Activated T-helper 17 cell treated with anti-CD3 and anti-CD28 coated beads, Interleukin-2, amount 50 U/mL, for 72 hours (primary cell): ENCODE measurements at regions not wholly inside any gene's neighbourhood (a gene's known extent, or its start where the extent isn't known, plus 50 kb on each side); places are given as distances from the start of the nearest gene placed in this dataset.

ENCODE experiments used
- ATAC-seq: fragments of 150-1000 bp; cut with Tn5 transposase; replicated peaks from 2 replicates; pipeline ENCODE4 v1.10.0; 2021; ENCODE audit warnings: mild to moderate bottlenecking, moderate library complexity
- H3K27ac Mint-ChIP-seq: one replicate; pipeline ENCODE4 v1.8.0; 2022; ENCODE audit warnings: mixed read lengths
- H3K27me3 Mint-ChIP-seq: one replicate; pipeline ENCODE4 v1.8.0; 2022; ENCODE audit warnings: mixed read lengths
- H3K36me3 Mint-ChIP-seq: one replicate; pipeline ENCODE4 v1.8.0; 2022; ENCODE audit warnings: low read depth, mild to moderate bottlenecking, mixed read lengths
- H3K4me1 Mint-ChIP-seq: one replicate; pipeline ENCODE4 v1.8.0; 2022; ENCODE audit warnings: mixed read lengths
- H3K4me3 Mint-ChIP-seq: one replicate; pipeline ENCODE4 v1.8.0; 2022; ENCODE audit warnings: mild to moderate bottlenecking, mixed read lengths
- H3K9me3 Mint-ChIP-seq: one replicate; pipeline ENCODE4 v1.8.0; 2022; ENCODE audit warnings: mixed read lengths

GRCh38 chr3:14278799-14279625, 100.4 kb downstream of the LSM3 start:
- H3K36me3 Mint-ChIP-seq: no peaks in the 10 kb centered on the region
- H3K9me3 Mint-ChIP-seq: no peaks in the 10 kb centered on the region
- no peak for ATAC-seq
- H3K27me3 Mint-ChIP-seq: peaks cover 4% of the 10 kb centered on the region
- H3K4me3 Mint-ChIP-seq: no peak overlapping the region
- H3K4me1 Mint-ChIP-seq: no peaks in the 10 kb centered on the region
- no peak overlapping the region for H3K27ac Mint-ChIP-seq

- ATAC-seq: no peak
- peaks cover 4% of the 10 kb centered on the region for H3K27me3 Mint-ChIP-seq
- no peak overlapping the region for H3K27ac Mint-ChIP-seq
- no peaks in the 10 kb centered on the region for H3K9me3 Mint-ChIP-seq
- no peak overlapping the region for H3K4me3 Mint-ChIP-seq
- no peaks in the 10 kb centered on the region for H3K4me1 Mint-ChIP-seq
- no peaks in the 10 kb centered on the region for H3K36me3 Mint-ChIP-seq
Observed at GRCh38 chr3:14279626-14280061, 101.0 kb downstream of the LSM3 start.

DNA sequence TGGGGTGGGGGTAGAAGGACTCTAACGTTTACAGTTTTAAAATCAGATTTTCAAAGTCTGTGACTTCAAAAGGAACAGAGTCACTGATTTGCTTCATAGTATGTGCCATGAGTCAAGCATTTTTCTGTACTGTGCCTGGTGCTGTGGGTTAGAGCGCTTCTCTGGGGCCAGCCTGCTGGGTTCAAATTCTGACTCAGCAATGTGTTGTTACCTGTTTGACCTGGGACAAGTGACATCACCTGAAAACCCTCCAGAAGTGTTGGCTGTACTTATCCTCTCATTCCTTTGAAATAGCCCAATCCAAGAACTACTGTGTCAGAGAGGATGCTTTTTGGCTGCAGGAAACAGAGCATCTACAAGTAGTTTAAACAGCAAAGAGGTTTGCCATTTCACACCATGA, 101.7 kb downstream of the LSM3 start:
- no peaks in the 10 kb centered on the region for H3K36me3 Mint-ChIP-seq
- no peaks in the 10 kb centered on the region for H3K9me3 Mint-ChIP-seq
- no peak overlapping the region for H3K4me3 Mint-ChIP-seq
- ATAC-seq: no peak
- no peak overlapping the region for H3K27ac Mint-ChIP-seq
- peaks cover 4% of the 10 kb centered on the region for H3K27me3 Mint-ChIP-seq
- no peaks in the 10 kb centered on the region for H3K4me1 Mint-ChIP-seq

GRCh38 chr3:14281053-14281452, 102.4 kb downstream of the LSM3 start:
- ATAC-seq: no peak
- Mint-ChIP-seq H3K36me3 (no peaks in the 10 kb centered on the region), H3K4me3 (no peak overlapping the region), H3K9me3 (no peaks in the 10 kb centered on the region), H3K4me1 (no peaks in the 10 kb centered on the region), H3K27me3 (peaks cover 4% of the 10 kb centered on the region), H3K27ac (no peak overlapping the region)

DNA sequence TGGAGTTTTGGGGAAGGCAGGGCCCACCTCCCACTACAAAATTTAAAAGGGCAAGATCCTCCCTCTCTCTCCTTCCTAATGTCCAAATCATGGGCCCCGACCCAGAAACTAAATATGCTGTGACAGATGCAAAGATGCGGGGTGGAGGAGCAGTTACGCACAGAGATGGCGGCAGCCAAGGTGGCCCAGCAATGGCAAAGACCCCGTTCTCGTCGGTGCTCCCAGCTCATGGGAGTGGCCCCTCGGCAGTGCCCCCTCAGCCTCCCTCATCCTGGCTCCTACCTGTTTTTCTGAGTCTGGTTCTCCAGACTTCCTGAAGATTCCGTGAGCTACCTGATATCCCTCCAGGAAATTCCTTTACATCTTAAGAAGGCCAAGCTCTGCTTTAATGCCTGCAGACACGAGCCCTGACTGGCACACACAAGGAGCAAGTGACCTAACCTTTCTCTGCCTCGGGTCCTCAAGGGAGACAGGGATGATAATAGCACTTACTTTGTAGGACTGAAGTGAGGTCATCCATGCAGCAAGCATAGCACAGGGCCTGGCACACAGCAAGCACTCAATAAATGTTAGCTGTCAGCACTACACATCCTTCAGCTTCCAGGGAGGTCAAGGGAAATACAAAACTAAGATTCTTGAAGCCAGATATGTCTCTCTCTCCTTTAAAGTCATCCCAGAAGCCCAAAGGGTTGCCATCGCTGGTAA, 103.5 kb downstream of the LSM3 start:
- Mint-ChIP-seq H3K4me3 (no peak overlapping the region), H3K27me3 (peaks cover 4% of the 10 kb centered on the region), H3K27ac (no peak overlapping the region), H3K36me3 (no peaks in the 10 kb centered on the region), H3K9me3 (no peaks in the 10 kb centered on the region), H3K4me1 (no peaks in the 10 kb centered on the region)
- ATAC-seq: no peak

- H3K4me3 Mint-ChIP-seq: no peak overlapping the region
- no peaks in the 10 kb centered on the region for H3K4me1 Mint-ChIP-seq
- ATAC-seq: no peak
- no peaks in the 10 kb centered on the region for H3K9me3 Mint-ChIP-seq
- H3K27ac Mint-ChIP-seq: no peak overlapping the region
- no peaks in the 10 kb centered on the region for H3K27me3 Mint-ChIP-seq
- no peaks in the 10 kb centered on the region for H3K36me3 Mint-ChIP-seq
Observed at GRCh38 chr3:14282706-14283075, 104.1 kb downstream of the LSM3 start.

- no peak overlapping the region for H3K27ac Mint-ChIP-seq
- no peaks in the 10 kb centered on the region for H3K9me3 Mint-ChIP-seq
- ATAC-seq: no peak
- no peak overlapping the region for H3K4me3 Mint-ChIP-seq
- no peaks in the 10 kb centered on the region for H3K4me1 Mint-ChIP-seq
- H3K36me3 Mint-ChIP-seq: no peaks in the 10 kb centered on the region
- no peaks in the 10 kb centered on the region for H3K27me3 Mint-ChIP-seq
Observed at GRCh38 chr3:14283092-14283812, 104.6 kb downstream of the LSM3 start.

DNA sequence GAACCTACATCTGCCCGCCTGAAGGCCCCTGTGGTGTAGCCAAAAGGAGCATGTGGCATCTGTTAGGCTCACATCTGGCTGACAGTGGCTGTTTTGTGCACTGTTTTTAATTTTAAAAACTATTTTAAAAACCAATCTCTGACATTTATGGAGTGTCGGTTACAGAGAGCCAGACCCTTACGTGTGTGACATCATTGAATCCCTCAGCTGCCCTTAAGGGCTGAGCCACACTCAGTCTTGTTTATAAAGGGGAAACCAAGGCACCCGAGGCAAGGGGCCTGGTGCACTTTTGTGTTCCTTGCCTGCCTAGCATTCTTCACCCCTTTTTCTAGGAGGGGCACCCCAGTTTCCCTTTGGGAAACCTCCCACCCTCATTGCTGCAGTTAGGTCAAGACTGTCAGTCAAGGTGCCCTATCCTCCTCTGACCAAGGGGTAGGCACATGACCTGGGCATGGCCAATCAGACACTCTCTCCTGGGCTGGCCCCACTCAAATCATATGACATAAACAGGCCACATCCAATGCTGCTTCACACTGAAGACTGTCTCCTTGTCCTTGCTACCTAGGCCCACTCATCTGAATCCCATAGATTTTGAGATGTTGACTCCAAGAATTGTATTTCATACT, 105.3 kb downstream of the LSM3 start:
- Mint-ChIP-seq H3K27ac (no peak overlapping the region), H3K36me3 (no peaks in the 10 kb centered on the region), H3K4me3 (no peak overlapping the region), H3K4me1 (no peaks in the 10 kb centered on the region), H3K9me3 (no peaks in the 10 kb centered on the region), H3K27me3 (peaks cover 3% of the 10 kb centered on the region)
- ATAC-seq: no peak

GRCh38 chr3:14284694-14285547, 106.3 kb downstream of the LSM3 start:
- H3K36me3 Mint-ChIP-seq: no peaks in the 10 kb centered on the region
- no peaks in the 10 kb centered on the region for H3K4me1 Mint-ChIP-seq
- no peak overlapping the region for H3K27ac Mint-ChIP-seq
- no peaks in the 10 kb centered on the region for H3K9me3 Mint-ChIP-seq
- peaks cover 3% of the 10 kb centered on the region for H3K27me3 Mint-ChIP-seq
- no peak overlapping the region for H3K4me3 Mint-ChIP-seq
- no peak for ATAC-seq

DNA sequence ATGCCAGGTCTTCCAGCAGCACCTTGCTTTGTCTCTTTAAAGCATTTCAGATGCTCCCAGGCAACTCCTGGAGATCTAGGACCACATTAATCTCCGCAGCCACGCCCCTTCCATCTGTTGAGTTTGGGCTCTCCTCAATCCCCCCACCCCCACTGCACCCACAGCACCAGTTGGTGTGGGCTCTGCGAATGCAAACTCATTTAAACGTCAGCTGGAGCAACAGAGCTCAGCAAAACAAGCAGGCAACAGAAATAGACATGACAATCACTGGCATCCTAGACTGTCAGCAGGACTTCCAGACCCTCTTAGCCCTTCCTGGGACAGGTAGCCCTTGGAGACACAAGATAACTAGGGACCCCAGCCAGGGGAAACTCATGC, 106.9 kb downstream of the LSM3 start:
- H3K4me1 Mint-ChIP-seq: no peaks in the 10 kb centered on the region

GRCh38 chr3:14286887-14287500, 108.4 kb downstream of the LSM3 start:
- Mint-ChIP-seq H3K36me3 (no peaks in the 10 kb centered on the region), H3K4me3 (no peak overlapping the region), H3K27me3 (peaks cover 3% of the 10 kb centered on the region), H3K27ac (no peak overlapping the region), H3K9me3 (no peaks in the 10 kb centered on the region), H3K4me1 (no peaks in the 10 kb centered on the region)
- no peak for ATAC-seq

More for the DNA sequence above, 106.9 kb downstream of the LSM3 start:
- Mint-ChIP-seq H3K36me3 (no peaks in the 10 kb centered on the region), H3K27me3 (peaks cover 3% of the 10 kb centered on the region), H3K9me3 (no peaks in the 10 kb centered on the region), H3K4me3 (no peak overlapping the region), H3K27ac (no peak overlapping the region)
- ATAC-seq: no peak

GRCh38 chr3:14288177-14288788, 109.7 kb downstream of the LSM3 start:
- H3K27ac Mint-ChIP-seq: no peak overlapping the region
- ATAC-seq: no peak
- no peak overlapping the region for H3K4me3 Mint-ChIP-seq
- no peaks in the 10 kb centered on the region for H3K36me3 Mint-ChIP-seq
- no peaks in the 10 kb centered on the region for H3K9me3 Mint-ChIP-seq
- peaks cover 3% of the 10 kb centered on the region for H3K27me3 Mint-ChIP-seq
- no peaks in the 10 kb centered on the region for H3K4me1 Mint-ChIP-seq

DNA sequence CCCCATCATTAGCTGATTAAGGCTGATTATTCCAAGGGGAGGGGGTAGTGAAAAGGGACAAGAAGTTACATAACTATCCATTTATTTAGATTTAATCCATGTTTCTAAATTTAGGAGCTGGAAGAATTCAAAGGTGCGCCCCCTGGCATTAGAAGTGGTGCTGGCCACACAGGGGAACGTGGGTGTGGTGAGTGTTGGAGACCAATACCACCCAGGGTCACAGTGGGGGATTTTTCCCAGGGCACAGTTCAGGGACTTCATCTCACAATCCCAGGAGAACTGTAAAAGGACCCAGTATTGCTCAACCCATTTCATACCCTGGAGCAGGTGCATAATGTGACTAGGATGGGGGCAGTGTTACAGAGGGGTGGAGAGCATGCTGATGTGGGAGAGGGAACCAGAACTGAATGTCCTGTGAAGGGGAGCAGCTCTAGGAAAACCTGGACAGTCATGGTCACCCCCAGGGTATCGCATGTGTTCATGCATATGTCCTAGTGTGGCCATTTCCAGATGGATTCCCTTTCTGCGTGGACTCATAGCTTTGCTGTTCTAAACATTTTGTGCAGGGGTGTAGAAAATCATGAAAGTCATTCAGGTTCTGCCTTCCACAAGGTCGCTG, 110.3 kb downstream of the LSM3 start:
- H3K4me1 Mint-ChIP-seq: no peaks in the 10 kb centered on the region
- no peak overlapping the region for H3K4me3 Mint-ChIP-seq

More for the DNA sequence above, 110.3 kb downstream of the LSM3 start:
- peaks cover 3% of the 10 kb centered on the region for H3K27me3 Mint-ChIP-seq
- H3K36me3 Mint-ChIP-seq: no peaks in the 10 kb centered on the region
- no peak for ATAC-seq
- no peak overlapping the region for H3K27ac Mint-ChIP-seq
- H3K9me3 Mint-ChIP-seq: no peaks in the 10 kb centered on the region
